ENCODE measurements at regions not wholly inside any gene's neighbourhood (a gene's known extent, or its start where the extent isn't known, plus 50 kb on each side); places are given as distances from the start of the nearest gene placed in this dataset.

DNA sequence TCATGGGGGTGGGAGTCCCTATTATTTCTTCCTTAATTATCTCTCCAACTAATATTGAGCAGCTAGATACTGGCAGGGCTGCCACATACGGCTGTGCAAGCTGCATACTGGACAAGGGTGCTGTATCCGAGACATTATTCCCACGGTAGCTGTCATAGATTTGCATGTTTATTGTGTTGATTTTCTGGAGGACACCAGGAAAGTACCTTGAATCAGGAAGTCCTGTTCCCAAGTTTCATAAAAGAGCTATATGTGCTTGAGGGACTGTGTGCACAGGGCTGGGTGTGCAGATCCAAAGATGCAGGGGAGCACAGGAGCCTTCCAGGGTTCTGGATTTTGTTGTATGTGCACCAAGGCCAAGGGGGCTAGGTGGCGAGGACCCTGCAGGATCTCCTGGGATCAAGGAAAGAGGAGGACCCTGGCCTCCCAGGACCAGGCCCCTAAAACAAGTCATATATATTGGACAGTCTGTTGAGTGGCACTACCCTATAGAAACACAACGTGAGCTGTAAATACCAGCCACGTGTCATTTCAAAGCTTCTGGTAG lies 119.2 kb upstream of the ALDH1A3 start:
- Mint-ChIP-seq H3K27ac (ENCODE audit: unreplicated experiment) (no peak overlapping the region), H3K4me1 (ENCODE audit: unreplicated experiment) (peaks cover 33% of the 10 kb centered on the region), H3K27me3 (ENCODE audit: unreplicated experiment) (peaks cover 13% of the 10 kb centered on the region), H3K9me3 (ENCODE audit: unreplicated experiment) (no peaks in the 10 kb centered on the region), H3K4me3 (ENCODE audit: unreplicated experiment) (no peak overlapping the region), H3K36me3 (ENCODE audit: unreplicated experiment) (no peaks in the 10 kb centered on the region)
- TF ChIP-seq CTCF (IDR thresholded peaks at IDR 0.05), result no peak
- no peak for DNase-seq (ENCODE audit: extremely low spot score, unreplicated experiment)

DNA sequence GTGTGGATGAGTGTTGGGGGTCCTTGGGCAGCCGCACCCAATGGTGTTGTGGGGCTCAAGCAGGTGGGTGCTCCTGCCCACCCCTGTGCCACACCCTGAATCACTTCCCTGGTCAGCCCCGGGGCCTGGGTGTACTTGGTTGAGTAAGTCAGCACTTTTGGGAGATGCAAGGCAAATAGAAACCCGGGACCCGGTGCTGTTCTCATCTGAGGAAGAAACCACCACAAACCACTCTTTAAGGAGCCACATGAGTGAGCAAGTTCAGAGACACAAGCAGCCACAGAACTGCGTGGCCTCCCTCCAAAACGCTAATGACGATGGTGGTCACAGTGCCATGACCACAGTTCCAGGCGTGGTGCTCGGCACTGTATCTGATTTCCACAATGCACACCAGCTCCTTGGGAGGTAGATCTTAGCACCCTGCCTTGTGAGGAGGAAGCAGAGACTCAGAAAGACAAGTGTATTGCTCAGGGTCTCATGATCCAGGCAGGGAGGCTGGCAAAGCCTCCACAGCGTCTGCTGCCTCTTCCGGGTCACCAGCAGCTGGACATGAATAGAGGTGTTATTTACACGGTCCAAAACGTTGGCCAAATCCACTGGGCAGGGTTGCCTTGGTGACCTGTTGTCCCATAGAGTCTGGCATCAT lies 118.2 kb upstream of the ALDH1A3 start:
- peaks cover 7% of the 10 kb centered on the region for H3K27me3 Mint-ChIP-seq (ENCODE audit: unreplicated experiment)
- H3K27ac Mint-ChIP-seq (ENCODE audit: unreplicated experiment), result no peak overlapping the region
- no peak for DNase-seq (ENCODE audit: extremely low spot score, unreplicated experiment)

DNA sequence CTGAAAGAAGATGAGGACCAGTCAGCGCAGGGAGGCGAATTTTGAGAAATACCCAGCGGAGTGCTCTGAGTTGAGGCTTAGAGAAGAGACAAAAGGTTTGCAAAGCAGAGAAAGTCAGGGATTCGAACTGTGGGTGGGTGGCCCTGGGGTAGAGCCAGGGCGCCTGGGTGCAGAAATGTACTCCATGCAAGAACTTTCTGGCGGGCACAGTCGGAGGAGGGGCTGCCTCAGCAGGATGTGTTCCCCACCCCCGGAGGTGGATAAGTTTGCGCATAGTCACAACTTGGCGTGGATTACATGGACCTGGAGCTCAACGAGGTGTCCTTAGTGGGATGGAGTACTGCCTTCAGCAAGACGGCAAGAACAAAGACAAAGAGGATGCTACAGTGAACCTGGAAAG lies 117.3 kb upstream of the ALDH1A3 start:
- no peaks in the 10 kb centered on the region for H3K36me3 Mint-ChIP-seq (ENCODE audit: unreplicated experiment)
- H3K4me1 Mint-ChIP-seq (ENCODE audit: unreplicated experiment), result peaks cover 45% of the 10 kb centered on the region
- DNase-seq (ENCODE audit: extremely low spot score, unreplicated experiment), result no peak
- peaks cover 3% of the 10 kb centered on the region for H3K27me3 Mint-ChIP-seq (ENCODE audit: unreplicated experiment)
- H3K4me3 Mint-ChIP-seq (ENCODE audit: unreplicated experiment), result no peak overlapping the region
- no peak for TF ChIP-seq CTCF (IDR thresholded peaks at IDR 0.05)
- no peak overlapping the region for H3K27ac Mint-ChIP-seq (ENCODE audit: unreplicated experiment)
- H3K9me3 Mint-ChIP-seq (ENCODE audit: unreplicated experiment), result no peaks in the 10 kb centered on the region

More for the DNA sequence above, 118.2 kb upstream of the ALDH1A3 start:
- TF ChIP-seq CTCF (IDR thresholded peaks at IDR 0.05), result no peak
- H3K4me1 Mint-ChIP-seq (ENCODE audit: unreplicated experiment), result peaks cover 42% of the 10 kb centered on the region
- H3K36me3 Mint-ChIP-seq (ENCODE audit: unreplicated experiment), result no peaks in the 10 kb centered on the region
- H3K9me3 Mint-ChIP-seq (ENCODE audit: unreplicated experiment), result no peaks in the 10 kb centered on the region
- no peak overlapping the region for H3K4me3 Mint-ChIP-seq (ENCODE audit: unreplicated experiment)

- no peaks in the 10 kb centered on the region for H3K9me3 Mint-ChIP-seq (ENCODE audit: unreplicated experiment)
- no peaks in the 10 kb centered on the region for H3K27me3 Mint-ChIP-seq (ENCODE audit: unreplicated experiment)
- H3K36me3 Mint-ChIP-seq (ENCODE audit: unreplicated experiment), result no peaks in the 10 kb centered on the region
- no peak for TF ChIP-seq CTCF (IDR thresholded peaks at IDR 0.05)
- H3K4me1 Mint-ChIP-seq (ENCODE audit: unreplicated experiment), result peaks cover 45% of the 10 kb centered on the region
- DNase-seq (ENCODE audit: extremely low spot score, unreplicated experiment), result no peak
- H3K4me3 Mint-ChIP-seq (ENCODE audit: unreplicated experiment), result no peak overlapping the region
- H3K27ac Mint-ChIP-seq (ENCODE audit: unreplicated experiment), result no peak overlapping the region
Observed at GRCh38 chr15:100762913-100763834, 116.5 kb upstream of the ALDH1A3 start.

Measured in osteocyte (in vitro differentiated cells).